Aorta (tissue), 5 donors: ENCODE measurements at regions not wholly inside any gene's neighbourhood (a gene's known extent, or its start where the extent isn't known, plus 50 kb on each side); places are given as distances from the start of the nearest gene placed in this dataset.
"Not testable (repeated sequence)": the region's sequence is repeated elsewhere in the genome, so short reads cannot be mapped to it uniquely, and the experiment has no call there.

Experiments used
- ATAC-seq: fragments of 200-7000 bp; cut with Tn5 transposase; one replicate; pipeline ENCODE4 v1.9.1; 2022; ENCODE audit warnings: moderate library complexity; ENCODE audit not compliant: low FRiP score
- DNase-seq, 2 donors: peaks; one replicate each; pipeline ENCODE4 v3.0.0-alpha.2; 2020
- H3K27ac ChIP-seq, 2 donors: one replicate each; pipeline ENCODE4 v1.5.1; 2013; ENCODE audit warnings: low read length in 2 of 2, mild to moderate bottlenecking in 2 of 2, moderate library complexity in 2 of 2, control low read depth in 1 of 2, inconsistent platforms in 1 of 2, low read depth in 1 of 2
- H3K27me3 ChIP-seq, 2 donors: one replicate each; pipeline ENCODE4 v1.6.1; 2013; ENCODE audit warnings: control low read depth in 1 of 2, low read length in 1 of 2, mild to moderate bottlenecking in 1 of 2, moderate library complexity in 1 of 2; ENCODE audit not compliant: insufficient read depth in 2 of 2, control insufficient read depth in 1 of 2
- H3K36me3 ChIP-seq, 2 donors: one replicate each; pipeline ENCODE4 v1.6.1; 2013; ENCODE audit warnings: control low read depth in 1 of 2, low read length in 1 of 2, mild to moderate bottlenecking in 1 of 2; ENCODE audit not compliant: insufficient read depth in 2 of 2, control insufficient read depth in 1 of 2
- H3K4me1 ChIP-seq, 2 donors: one replicate each; pipeline ENCODE4 v1.6.1; 2013; ENCODE audit warnings: low read length in 2 of 2, control low read depth in 1 of 2, mild to moderate bottlenecking in 1 of 2, moderate library complexity in 1 of 2; ENCODE audit not compliant: insufficient read depth in 2 of 2, control insufficient read depth in 1 of 2
- H3K4me3 ChIP-seq, 2 donors: one replicate each; pipeline ENCODE4 v1.5.1; 2013; ENCODE audit warnings: low read length in 2 of 2, control low read depth in 1 of 2, mild to moderate bottlenecking in 1 of 2
- H3K9me3 ChIP-seq: one replicate; pipeline ENCODE4 v1.6.1; 2013; ENCODE audit warnings: mild to moderate bottlenecking, low read length; ENCODE audit not compliant: control insufficient read depth
- WGBS, 2 donors: extraction: QIAGEN DNeasy Blood & Tissue Kit; methylation state at CpG; one replicate each; pipeline ENCODE4 v1.1.7; 2013; 5-methylcytosine and 5-hydroxymethylcytosine counted together
- intact Hi-C, 2 donors: fragments of 100-400 bp; cut with DNase I; formaldehyde crosslinking; loops; one replicate each; pipeline versions ENCODE4 v1.14.2 to v1.15.0; 2022
- donor health status: healthy with polysubstance abuse.
- donor health status: Bipolar disorder and iron deficiency.
- donor health status: DM: no; HTN: no; CAD: no.
- donor health status: DM: no; HTN: no; CAD: no.
- donor health status: DM: yes; HTN: yes; CAD: no.

DNA sequence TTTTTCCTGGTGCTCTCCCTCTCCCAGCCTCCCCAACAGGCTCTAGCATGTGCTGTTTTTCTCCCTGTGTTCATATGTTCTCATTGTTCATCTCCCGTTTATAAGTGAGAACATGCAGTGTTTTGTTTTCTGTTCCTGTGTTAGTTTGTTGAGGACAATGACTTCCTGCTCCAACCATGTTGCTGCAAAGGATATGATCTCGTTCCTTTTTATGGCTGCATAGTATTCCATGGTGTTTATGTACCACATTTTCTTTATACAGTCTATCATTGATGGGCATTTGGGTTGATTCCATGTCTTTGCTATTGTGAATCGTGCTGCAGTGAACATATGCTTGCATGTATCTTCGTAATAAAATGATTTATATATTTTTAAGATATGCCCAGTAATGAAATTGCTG lies 236.1 kb upstream of the HTR1E start:
- 82 to 86% methylated on average over 4 of the region's 4 CpGs for WGBS, 2 donors
- intact Hi-C loops, H3K4me3 ChIP-seq: not testable (repeated sequence)

DNA sequence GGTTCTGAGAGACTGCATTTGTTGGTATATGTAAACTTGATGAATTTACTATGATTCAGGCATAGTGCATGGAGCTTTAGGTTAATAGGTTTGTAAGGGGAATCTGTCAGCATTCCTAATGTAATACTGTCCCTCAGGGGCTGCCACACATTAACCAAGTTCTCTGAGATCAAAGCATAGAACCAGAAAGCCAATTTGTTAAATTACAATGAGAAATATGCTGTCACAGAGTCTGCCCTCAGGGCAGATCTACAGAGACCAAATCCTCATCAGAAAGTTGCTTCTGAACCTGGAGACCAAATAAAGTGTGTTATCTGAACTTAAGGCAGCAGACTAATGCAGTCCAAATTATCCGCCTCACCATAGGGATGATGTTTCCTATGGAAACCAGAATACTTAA lies 250.8 kb upstream of the HTR1E start:
- no peaks in the 10 kb centered on the region for H3K9me3 ChIP-seq
- 69 to 79% methylated on average over 1 of the region's 1 CpG for WGBS, 2 donors
- H3K27ac ChIP-seq = no peak overlapping the region
- DNase-seq (no peak), ATAC-seq (no peak)
- no peaks in the 10 kb centered on the region for H3K27me3 ChIP-seq
- intact Hi-C loops = no loop called here
- H3K4me1 ChIP-seq = no peaks in the 10 kb centered on the region
- H3K36me3 ChIP-seq = no peaks in the 10 kb centered on the region
- no peak overlapping the region for H3K4me3 ChIP-seq

More for the DNA sequence above, 236.1 kb upstream of the HTR1E start:
- H3K36me3 ChIP-seq, H3K27me3 ChIP-seq, H3K27ac ChIP-seq, H3K9me3 ChIP-seq, DNase-seq, ATAC-seq, H3K4me1 ChIP-seq: not testable (repeated sequence)

DNA sequence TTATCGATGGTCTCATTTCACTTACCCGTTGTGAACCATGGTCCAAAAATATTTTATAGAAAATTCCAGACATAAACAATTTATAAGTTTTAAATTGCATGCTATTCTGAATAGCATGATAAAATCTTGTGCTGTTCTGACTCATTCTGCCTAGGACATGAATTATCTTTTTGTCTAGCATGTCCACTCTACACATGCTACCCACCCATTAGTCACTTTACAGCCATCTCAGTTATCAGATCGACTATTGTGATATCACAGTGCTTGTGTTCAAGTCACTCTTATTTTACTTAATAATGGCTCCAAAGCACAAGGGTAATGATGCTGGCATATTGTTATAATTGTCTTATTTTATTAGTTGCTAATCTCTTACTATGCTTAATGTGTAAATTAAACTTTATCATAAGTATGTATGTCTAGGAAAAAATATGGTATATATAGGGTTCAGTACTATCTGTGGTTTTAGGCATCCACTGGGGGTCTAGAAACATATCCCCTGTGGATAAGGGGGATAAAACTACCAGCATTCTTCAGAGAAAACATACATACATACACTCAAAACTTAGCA lies 252.0 kb upstream of the HTR1E start:
- Histone ChIP-seq H3K4me1 (no peaks in the 10 kb centered on the region), H3K9me3 (no peaks in the 10 kb centered on the region), H3K4me3 (no peak overlapping the region), H3K27ac (no peak overlapping the region), H3K36me3 (no peaks in the 10 kb centered on the region), H3K27me3 (no peaks in the 10 kb centered on the region)
- no peak for DNase-seq
- 26 to 42% methylated on average over 3 of the region's 3 CpGs for WGBS, 2 donors
- intact Hi-C loops = no loop called here
- no peak for ATAC-seq

DNA sequence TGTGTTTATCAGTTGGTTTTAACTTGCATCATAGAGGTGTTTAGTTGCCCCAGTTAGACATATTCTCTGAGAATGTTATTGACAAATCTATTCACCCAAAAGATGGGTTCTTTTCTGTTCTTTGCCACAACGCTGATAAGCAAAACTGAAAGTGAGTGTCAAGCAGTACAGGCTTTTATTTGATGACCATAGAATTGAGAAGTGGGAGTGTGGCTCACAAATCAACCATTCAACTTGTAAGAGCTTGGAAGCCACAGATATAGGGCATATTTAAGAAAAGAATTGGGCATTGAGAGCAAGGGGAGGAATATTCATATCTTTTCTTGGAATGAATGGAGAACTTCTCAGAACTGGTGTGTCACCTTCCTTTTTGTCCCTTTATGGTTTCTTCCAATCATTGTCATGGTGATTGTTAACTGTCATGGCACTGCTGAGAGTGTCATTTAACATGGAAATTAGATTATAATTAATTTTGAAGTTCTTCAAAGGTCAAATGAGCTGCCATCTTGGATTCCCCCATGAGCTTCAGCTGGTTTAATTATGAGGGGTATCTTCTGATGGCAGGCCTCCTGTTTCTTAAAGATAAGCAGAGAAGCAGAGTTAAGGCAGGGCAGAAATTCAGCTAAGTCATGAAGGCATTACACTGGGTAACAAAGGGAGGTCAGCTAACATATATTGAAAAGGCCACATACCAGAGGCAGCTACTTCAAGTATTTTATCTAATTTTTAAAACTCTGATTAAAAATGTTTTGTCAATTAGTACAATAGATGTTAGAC lies 254.0 kb upstream of the HTR1E start:
- no peak for DNase-seq
- ATAC-seq = no peak
- Histone ChIP-seq H3K27ac (no peak overlapping the region), H3K4me1 (no peaks in the 10 kb centered on the region), H3K9me3 (no peaks in the 10 kb centered on the region), H3K27me3 (no peaks in the 10 kb centered on the region), H3K36me3 (no peaks in the 10 kb centered on the region), H3K4me3 (no peak overlapping the region)
- intact Hi-C loops = no loop called here
- 73 to 79% methylated on average over 1 of the region's 1 CpG for WGBS, 2 donors

DNA sequence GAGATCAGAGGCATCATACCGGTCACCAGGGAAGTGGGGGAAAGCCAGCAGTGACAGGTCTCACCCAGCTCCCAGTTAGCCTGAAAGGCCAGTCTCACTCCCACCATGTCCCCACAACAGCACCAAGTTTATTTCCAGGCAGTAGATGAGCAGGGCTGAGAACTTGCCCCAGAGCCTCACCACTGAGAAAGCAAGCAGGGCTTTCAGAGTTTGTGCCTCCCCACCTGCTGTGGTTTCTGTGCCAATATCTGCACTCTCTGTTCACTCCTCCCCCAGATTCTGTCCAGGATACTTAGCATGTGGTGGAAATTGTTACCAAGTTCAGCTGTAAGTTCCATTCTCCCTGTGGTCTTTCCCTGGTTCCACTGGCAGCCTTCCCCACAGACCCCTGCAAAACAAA lies 255.0 kb upstream of the HTR1E start:
- Histone ChIP-seq H3K9me3 (no peaks in the 10 kb centered on the region), H3K27me3 (no peaks in the 10 kb centered on the region), H3K4me1 (no peaks in the 10 kb centered on the region), H3K36me3 (no peaks in the 10 kb centered on the region), H3K4me3 (no peak overlapping the region), H3K27ac (no peak overlapping the region)
- ATAC-seq = no peak
- DNase-seq = no peak
- WGBS, 2 donors = 67 to 78% methylated on average over 1 of the region's 1 CpG
- intact Hi-C loops = no loop called here

DNA sequence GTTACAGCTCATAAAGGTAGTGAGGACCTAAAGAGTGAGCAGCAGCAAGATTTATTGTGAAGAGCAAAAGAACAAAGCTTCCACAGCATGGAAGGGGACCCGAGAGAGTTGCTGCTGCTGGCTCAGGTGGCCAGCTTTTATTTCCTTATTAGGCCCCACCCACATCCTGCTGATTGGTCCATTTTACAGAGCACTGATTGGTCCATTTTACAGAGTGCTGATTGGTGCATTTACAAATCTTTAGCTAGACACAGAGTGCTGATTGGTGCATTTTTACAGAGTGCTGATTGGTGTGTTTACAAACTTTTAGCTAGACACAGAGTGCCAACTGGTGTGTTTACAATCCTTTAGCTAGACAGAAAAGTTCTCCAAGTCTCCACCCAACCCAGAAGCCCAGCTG lies 256.2 kb upstream of the HTR1E start:
- H3K4me3 ChIP-seq, ATAC-seq, DNase-seq, H3K27me3 ChIP-seq, H3K27ac ChIP-seq, H3K4me1 ChIP-seq, H3K9me3 ChIP-seq, intact Hi-C loops, H3K36me3 ChIP-seq: not testable (repeated sequence)
- 79 to 85% methylated on average over 1 of the region's 1 CpG for WGBS, 2 donors

DNA sequence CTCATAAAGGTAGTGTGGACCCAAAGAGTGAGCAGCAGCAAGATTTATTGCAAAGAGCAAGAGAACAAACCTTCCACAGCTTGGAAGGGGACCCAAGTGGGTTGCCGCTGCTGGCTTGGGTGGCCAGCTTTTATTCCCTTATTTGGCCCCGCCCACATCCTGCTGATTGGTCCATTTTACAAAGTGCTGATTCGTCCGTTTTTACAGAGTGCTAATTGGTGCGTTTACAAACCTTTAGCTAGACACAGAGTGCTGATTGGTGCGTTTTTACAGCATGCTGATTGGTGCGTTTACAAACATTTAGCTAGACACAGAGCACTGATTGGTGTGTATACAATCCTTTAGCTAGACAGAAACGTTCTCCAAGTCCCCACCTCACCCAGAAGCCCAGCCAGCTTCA lies 265.2 kb upstream of the HTR1E start:
- H3K9me3 ChIP-seq, H3K27ac ChIP-seq, ATAC-seq, H3K4me1 ChIP-seq, H3K4me3 ChIP-seq, H3K27me3 ChIP-seq, intact Hi-C loops, DNase-seq, H3K36me3 ChIP-seq: not testable (repeated sequence)
- 68 to 71% methylated on average over 8 of the region's 8 CpGs for WGBS, 2 donors

DNA sequence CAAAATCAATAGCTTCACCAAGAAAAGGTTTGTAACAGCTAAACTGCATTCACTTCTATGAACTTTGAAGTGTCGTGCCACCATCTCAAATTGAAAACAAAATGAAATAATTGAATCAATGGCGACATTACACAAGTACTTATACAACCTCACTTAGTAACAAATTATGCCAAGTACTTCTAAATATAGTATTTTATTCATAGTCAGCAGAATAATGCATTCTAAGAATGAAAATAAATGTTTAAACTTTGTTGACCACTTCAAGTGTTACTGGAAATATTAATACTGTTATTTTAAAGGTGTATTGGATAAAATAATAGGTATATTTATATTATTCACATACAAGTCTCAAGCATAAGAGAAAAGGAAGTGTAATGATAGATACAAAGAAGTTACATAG lies 280.1 kb upstream of the HTR1E start:
- Histone ChIP-seq H3K27ac (no peak overlapping the region), H3K9me3 (no peaks in the 10 kb centered on the region), H3K4me3 (no peak overlapping the region), H3K4me1 (no peaks in the 10 kb centered on the region), H3K27me3 (no peaks in the 10 kb centered on the region), H3K36me3 (no peaks in the 10 kb centered on the region)
- ATAC-seq (no peak), DNase-seq (no peak)
- 56 to 69% methylated on average over 2 of the region's 2 CpGs for WGBS, 2 donors
- intact Hi-C loops = no loop called here

DNA sequence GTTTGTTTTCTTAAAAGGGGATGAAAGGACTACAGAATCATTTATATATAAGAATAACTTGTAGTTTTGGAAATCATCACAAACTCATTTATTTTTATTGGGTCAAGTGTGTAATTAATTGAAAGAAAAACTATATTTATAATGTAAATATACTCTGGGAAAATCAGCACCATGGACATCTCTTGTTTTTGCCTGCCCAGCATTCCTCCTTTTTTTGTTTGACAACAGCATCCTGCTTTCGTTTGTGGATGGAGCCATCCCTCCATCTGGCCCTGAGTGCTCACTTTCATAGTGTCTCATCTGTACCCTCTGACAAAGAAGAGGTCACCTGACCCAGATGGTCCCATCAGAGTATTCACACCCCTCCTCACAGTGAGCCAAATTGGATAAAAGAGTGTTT lies 308.2 kb upstream of the HTR1E start:
- Histone ChIP-seq H3K4me3 (no peak overlapping the region), H3K27ac (no peak overlapping the region), H3K9me3 (no peaks in the 10 kb centered on the region), H3K36me3 (no peaks in the 10 kb centered on the region), H3K27me3 (no peaks in the 10 kb centered on the region), H3K4me1 (no peaks in the 10 kb centered on the region)
- 12 to 22% methylated on average over 1 of the region's 1 CpG for WGBS, 2 donors
- DNase-seq (no peak), ATAC-seq (no peak)
- intact Hi-C loops = no loop called here
